Keratinocyte (primary cell): ENCODE measurements at regions not wholly inside any gene's neighbourhood (a gene's known extent, or its start where the extent isn't known, plus 50 kb on each side); places are given as distances from the start of the nearest gene placed in this dataset.

Experiments
- DNase-seq: peaks from one replicate; pipeline ENCODE4 v3.0.0-alpha.2; 2011; ENCODE audit warnings: low read depth, missing footprints, low spot score
- FAIRE-seq: peaks from 2 replicates; lab custom pipeline; 2011; peaks lifted over from hg19 to GRCh38; lab: Jason Lieb, UNC
- H2AFZ ChIP-seq: 2 replicates; pipeline ENCODE4 v1.6.0; 2012; ENCODE audit warnings: low read length, control low read depth, inconsistent platforms; ENCODE audit not compliant: control insufficient read depth
- H3K27ac ChIP-seq: 2 replicates; pipeline ENCODE4 v1.5.1; 2011; ENCODE audit warnings: low read length; ENCODE audit not compliant: control insufficient read depth, insufficient read depth
- H3K27me3 ChIP-seq: 3 replicates; pipeline ENCODE4 v1.6.0; 2011; ENCODE audit warnings: low read length; ENCODE audit not compliant: control insufficient read depth, insufficient read depth; ENCODE audit errors: extremely low read depth
- H3K36me3 ChIP-seq, 2 experiments: 2 replicates in 1 of 2; 3 replicates in 1 of 2; pipeline ENCODE4 v1.5.1; 2011; ENCODE audit warnings: low read length in 2 of 2, mild to moderate bottlenecking in 1 of 2; ENCODE audit not compliant: control insufficient read depth in 2 of 2, insufficient read depth in 2 of 2; ENCODE audit errors: extremely low read depth in 1 of 2
- H3K4me1 ChIP-seq: 3 replicates; pipeline ENCODE4 v1.5.1; 2011; ENCODE audit warnings: low read length; ENCODE audit not compliant: control insufficient read depth, insufficient read depth; ENCODE audit errors: extremely low read depth
- H3K4me2 ChIP-seq: 3 replicates; pipeline ENCODE4 v1.6.0; 2011; ENCODE audit warnings: low read depth, low read length; ENCODE audit not compliant: control insufficient read depth, insufficient read depth; ENCODE audit errors: extremely low read depth
- H3K4me3 ChIP-seq, 3 experiments: fragments of 200-600 bp in 1 of 3; sonication (generic) in 1 of 3; 2 replicates in 2 of 3; 3 replicates in 1 of 3; pipeline ENCODE4 v1.5.1; 2011 to 2016; ENCODE audit warnings: low read length in 3 of 3, mild to moderate bottlenecking in 3 of 3, control low read depth in 2 of 3, inconsistent platforms in 1 of 3, low read depth in 1 of 3, mixed read lengths in 1 of 3, mixed run types in 1 of 3, moderate library complexity in 1 of 3; ENCODE audit not compliant: control insufficient read depth in 2 of 3, insufficient read depth in 2 of 3; ENCODE audit errors: extremely low read depth in 1 of 3
- H3K79me2 ChIP-seq: 2 replicates; pipeline ENCODE4 v1.6.0; 2012; ENCODE audit warnings: low read length; ENCODE audit not compliant: control insufficient read depth, insufficient read depth
- H3K9ac ChIP-seq: 3 replicates; pipeline ENCODE4 v1.6.0; 2011; ENCODE audit warnings: low read length; ENCODE audit not compliant: control insufficient read depth, insufficient read depth; ENCODE audit errors: extremely low read depth
- H3K9me1 ChIP-seq: 3 replicates; pipeline ENCODE4 v1.6.0; 2011; ENCODE audit warnings: low read length; ENCODE audit not compliant: control insufficient read depth, insufficient read depth; ENCODE audit errors: extremely low read depth
- H3K9me3 ChIP-seq: 2 replicates; pipeline ENCODE4 v1.5.1; 2012; ENCODE audit warnings: low read depth, low read length; ENCODE audit not compliant: control insufficient read depth
- H4K20me1 ChIP-seq: 3 replicates; pipeline ENCODE4 v1.6.0; 2011; ENCODE audit warnings: low read length; ENCODE audit not compliant: control insufficient read depth, insufficient read depth; ENCODE audit errors: extremely low read depth
- CTCF ChIP-seq, 3 experiments: IDR thresholded peaks in 1 of 3; conservative IDR thresholded peaks in 1 of 3; optimal IDR thresholded peaks in 1 of 3; 2 replicates in 2 of 3; 3 replicates in 1 of 3; pipeline versions ENCODE3 to v1.5.1; 2011; ENCODE audit warnings: low read length in 3 of 3, mild to moderate bottlenecking in 3 of 3, moderate library complexity in 2 of 3, control low read depth in 1 of 3, inconsistent platforms in 1 of 3; ENCODE audit not compliant: insufficient read depth in 2 of 3; ENCODE audit errors: extremely low read depth in 1 of 3
- EZH2 ChIP-seq: IDR thresholded peaks from one replicate; pipeline ENCODE4 v1.6.1; 2012; ENCODE audit warnings: inconsistent platforms, mild to moderate bottlenecking, low read length, moderate library complexity
- dilution Hi-C: fragments of 300-500 bp; cut with MboI; formaldehyde crosslinking; loops from one replicate; pipeline ENCODE4 v1.7.0; 2020; ENCODE audit warnings: low sequenced_read_pairs; ENCODE audit not compliant: extremely low pct_ligation_motif_present

GRCh38 chr11:10637731-10638151 lies 55.8 kb downstream of the IRAG1 start:
- Histone ChIP-seq H3K9ac (no peak overlapping the region), H2AFZ (no peak overlapping the region), H3K27me3 (no peaks in the 10 kb centered on the region), H3K4me3 (no peak overlapping the region), H3K9me3 (no peaks in the 10 kb centered on the region), H3K4me2 (no peak overlapping the region), H4K20me1 (no peaks in the 10 kb centered on the region), H3K27ac (no peak overlapping the region), H3K4me1 (no peaks in the 10 kb centered on the region), H3K79me2 (no peaks in the 10 kb centered on the region), H3K36me3 (no peaks in the 10 kb centered on the region), H3K9me1 (no peaks in the 10 kb centered on the region)
- TF ChIP-seq CTCF (optimal IDR thresholded peaks at IDR 0.05 in 1 of 3, IDR thresholded peaks at IDR 0.05 in 1 of 3, conservative IDR thresholded peaks at IDR 0.05 in 1 of 3; ENCODE audit: extremely low read depth in 1 of 3, insufficient read depth in 2 of 3, low read length in 3 of 3) (no peak), EZH2 (no peak)
- FAIRE-seq (no peak), DNase-seq (no peak)
- dilution Hi-C loops, result no loop called here

- H3K4me1 ChIP-seq, result no peaks in the 10 kb centered on the region
- DNase-seq (no peak), FAIRE-seq (no peak)
- no peak overlapping the region for H3K4me3 ChIP-seq
- H3K79me2 ChIP-seq, result no peaks in the 10 kb centered on the region
- no peaks in the 10 kb centered on the region for H3K9me1 ChIP-seq
- no peak overlapping the region for H3K4me2 ChIP-seq
- no peaks in the 10 kb centered on the region for H3K36me3 ChIP-seq
- dilution Hi-C loops, result no loop called here
- H3K27me3 ChIP-seq, result peaks cover 4% of the 10 kb centered on the region
- no peaks in the 10 kb centered on the region for H3K9me3 ChIP-seq
- H3K9ac ChIP-seq, result no peak overlapping the region
- no peak overlapping the region for H2AFZ ChIP-seq
- H4K20me1 ChIP-seq, result no peaks in the 10 kb centered on the region
- no peak overlapping the region for H3K27ac ChIP-seq
- no peak for TF ChIP-seq CTCF (optimal IDR thresholded peaks at IDR 0.05 in 1 of 3, IDR thresholded peaks at IDR 0.05 in 1 of 3, conservative IDR thresholded peaks at IDR 0.05 in 1 of 3; ENCODE audit: extremely low read depth in 1 of 3, insufficient read depth in 2 of 3, low read length in 3 of 3)
- no peak for TF ChIP-seq EZH2
Observed at GRCh38 chr11:10634407-10634806, 59.1 kb downstream of the IRAG1 start.
